Left hindlimb (tissue), 1 donor: ENCODE measurements at regions not wholly inside any gene's neighbourhood (a gene's known extent, or its start where the extent isn't known, plus 50 kb on each side); places are given as distances from the start of the nearest gene placed in this dataset.

ENCODE experiments used
- DNase-seq: peaks from one replicate; pipeline ENCODE4 v3.0.0-alpha.2; 2018

- DNase-seq: no peak
Observed at GRCh38 chr10:108462005-108462404, 1297.5 kb upstream of the SORCS1 start.

GRCh38 chr10:108454793-108455192, 1290.3 kb upstream of the SORCS1 start:
- no peak for DNase-seq

DNA sequence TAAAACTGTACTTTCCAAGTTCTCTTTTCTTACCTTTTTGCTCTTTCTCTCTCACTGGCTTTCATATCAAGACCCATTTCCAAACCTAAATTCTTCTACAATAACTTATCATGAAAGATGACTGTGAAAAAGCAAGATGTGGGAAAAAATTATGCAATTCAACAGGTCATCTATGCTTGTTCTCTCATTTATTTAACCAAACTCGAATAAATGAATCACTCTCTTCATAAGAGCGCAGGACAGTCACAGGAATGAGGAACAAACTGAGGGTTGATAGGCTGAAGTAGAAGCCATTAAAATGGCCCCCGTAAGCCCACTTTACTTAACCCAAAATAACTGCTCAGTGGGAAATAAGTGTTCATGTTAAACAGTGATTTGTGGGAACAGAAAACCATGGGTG, 1289.7 kb upstream of the SORCS1 start:
- no peak for DNase-seq

- no peak for DNase-seq
Observed at GRCh38 chr10:108453166-108453565, 1288.7 kb upstream of the SORCS1 start.

DNA sequence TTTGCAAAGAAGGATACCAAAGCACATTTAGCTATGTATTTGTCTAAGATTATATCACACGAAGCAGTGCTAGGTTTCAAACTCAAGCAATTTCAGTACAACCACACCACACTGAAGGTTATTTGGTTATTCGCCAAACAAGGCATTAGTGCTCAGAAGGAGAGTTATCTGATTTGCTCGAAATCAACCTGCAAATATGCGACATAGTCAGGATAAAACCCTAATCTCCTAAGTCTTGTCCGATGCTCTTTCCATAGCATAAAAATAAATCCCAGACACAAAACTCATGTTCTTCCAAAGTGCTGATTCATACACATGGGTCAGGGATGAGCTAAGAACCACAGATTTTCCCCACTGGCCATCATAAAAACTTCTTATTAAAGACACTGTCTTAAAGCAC, 1288.0 kb upstream of the SORCS1 start:
- DNase-seq: no peak

- DNase-seq: no peak
Observed at GRCh38 chr10:108450280-108450679, 1285.8 kb upstream of the SORCS1 start.

- DNase-seq: no peak
Observed at GRCh38 chr10:108445746-108446145, 1281.2 kb upstream of the SORCS1 start.

- no peak for DNase-seq
Observed at GRCh38 chr10:108443636-108444035, 1279.1 kb upstream of the SORCS1 start.

DNA sequence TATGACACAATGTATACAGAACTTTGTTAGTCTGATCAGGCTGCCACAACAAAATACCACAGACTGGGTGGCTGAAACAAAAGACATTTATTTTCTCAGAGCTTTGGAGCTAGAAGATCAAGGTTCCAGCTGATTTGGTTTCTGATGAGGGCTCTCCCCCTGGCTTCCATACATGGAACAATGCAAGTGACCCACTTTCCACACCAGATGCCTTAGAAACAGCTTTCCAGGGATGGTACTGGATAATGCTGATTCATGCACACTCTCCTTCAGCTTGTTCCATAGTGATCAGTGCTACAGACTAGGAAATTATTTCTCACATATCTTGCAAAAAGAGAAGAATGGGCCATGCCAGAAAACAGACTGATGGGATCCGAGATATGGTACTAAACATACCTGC, 1274.9 kb upstream of the SORCS1 start:
- DNase-seq: no peak

- no peak for DNase-seq
Observed at GRCh38 chr10:108436096-108436495, 1271.6 kb upstream of the SORCS1 start.

GRCh38 chr10:108434559-108435252, 1270.2 kb upstream of the SORCS1 start:
- no peak for DNase-seq

DNA sequence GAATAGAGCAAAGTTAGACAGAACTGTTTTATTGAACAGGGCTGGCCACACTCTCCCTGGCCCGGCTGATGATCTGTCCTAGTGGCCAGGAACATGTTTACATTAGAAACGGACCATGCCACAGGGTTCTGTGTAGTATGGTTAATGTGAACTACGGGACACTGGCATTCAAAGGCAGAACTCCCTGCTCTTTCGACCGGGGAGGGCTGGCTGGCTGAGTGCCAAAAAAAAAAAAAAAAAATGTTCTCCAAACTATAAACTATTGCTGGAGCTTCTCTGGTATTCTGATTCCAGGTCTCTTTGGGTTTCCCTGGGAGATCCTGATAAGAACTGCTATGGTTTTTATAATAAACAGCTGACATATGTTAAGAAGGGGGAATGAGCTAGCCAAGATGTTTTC, 1262.6 kb upstream of the SORCS1 start:
- DNase-seq: no peak

- DNase-seq: no peak
Observed at GRCh38 chr10:108425283-108425964, 1260.9 kb upstream of the SORCS1 start.

DNA sequence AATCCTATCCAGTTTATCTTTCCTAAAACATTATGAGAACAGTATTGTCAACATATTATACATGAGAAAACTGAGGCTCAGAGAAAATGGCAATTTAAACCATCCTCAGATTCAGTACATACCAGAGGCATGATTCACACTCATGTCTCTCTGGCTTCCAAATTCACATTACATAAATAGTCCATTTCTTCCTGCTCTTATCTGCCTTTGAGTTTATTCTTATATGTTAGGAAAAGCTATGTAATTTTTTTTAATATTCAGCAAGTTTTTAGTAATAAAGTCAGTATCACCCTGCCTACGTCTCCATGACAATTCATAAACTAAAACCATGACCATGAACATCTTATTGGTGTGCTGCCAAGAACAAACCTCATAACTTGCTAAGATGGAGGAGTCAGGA, 1260.2 kb upstream of the SORCS1 start:
- no peak for DNase-seq

DNA sequence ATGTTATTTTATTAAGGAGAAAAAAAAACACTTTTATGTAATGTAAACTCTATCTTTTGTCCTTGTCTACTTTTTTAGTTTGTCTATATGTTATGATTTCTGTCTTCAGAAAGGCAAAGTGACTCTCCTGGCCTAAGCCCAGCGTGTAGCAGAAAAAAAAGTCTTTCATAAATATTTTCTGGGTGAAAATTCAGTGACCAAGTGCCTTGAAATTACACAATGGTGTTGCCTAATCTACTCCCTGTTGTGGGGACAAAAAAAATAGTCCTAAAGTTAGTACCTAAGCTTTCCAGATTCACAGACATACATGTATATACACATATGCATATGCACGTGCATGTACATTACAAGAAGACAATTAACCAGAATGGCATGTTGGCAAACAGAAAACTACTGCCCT, 1257.8 kb upstream of the SORCS1 start:
- DNase-seq: no peak

DNA sequence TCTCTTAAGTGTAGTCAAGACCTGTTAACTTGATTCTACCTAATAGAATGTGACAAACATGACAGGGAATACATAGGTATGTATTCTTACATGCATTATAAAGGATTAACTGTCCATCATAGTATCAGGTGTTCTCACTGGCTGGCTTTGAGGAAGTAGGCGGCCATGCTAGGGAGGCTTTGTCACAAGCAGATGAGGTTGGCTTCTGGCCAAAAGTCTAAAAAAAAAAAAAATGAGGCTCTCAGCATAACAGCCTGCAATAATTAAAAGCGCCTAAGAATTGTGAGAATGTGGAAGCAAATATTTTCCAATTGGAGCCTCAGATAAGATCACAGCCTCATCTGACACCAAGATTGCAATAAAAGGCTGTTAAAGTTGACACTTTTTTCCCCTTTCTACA, 1256.8 kb upstream of the SORCS1 start:
- DNase-seq: no peak

- DNase-seq: no peak
Observed at GRCh38 chr10:108413954-108414353, 1249.4 kb upstream of the SORCS1 start.

GRCh38 chr10:108412323-108412722, 1247.8 kb upstream of the SORCS1 start:
- DNase-seq: no peak

DNA sequence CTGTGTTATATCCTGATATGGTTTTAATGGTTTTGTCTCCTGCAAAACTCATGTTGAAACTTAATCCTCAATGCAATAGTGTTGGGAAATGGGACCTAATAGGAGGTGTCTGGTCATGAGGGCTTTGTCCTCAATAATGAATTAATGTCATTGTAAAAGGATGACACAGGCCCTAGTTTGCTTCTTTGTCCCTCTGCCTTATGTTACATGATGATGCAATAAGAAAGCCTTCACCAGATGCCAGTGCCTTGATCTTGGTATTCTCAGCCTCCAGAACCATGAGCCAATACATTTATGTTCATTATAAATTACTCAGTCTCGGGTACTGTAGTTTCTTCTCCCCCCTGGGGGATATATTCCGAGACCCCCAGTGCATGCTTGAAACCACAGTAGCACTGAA, 1247.4 kb upstream of the SORCS1 start:
- DNase-seq: no peak

- no peak for DNase-seq
Observed at GRCh38 chr10:108411206-108411605, 1246.7 kb upstream of the SORCS1 start.

- DNase-seq: no peak
Observed at GRCh38 chr10:108410236-108410635, 1245.7 kb upstream of the SORCS1 start.

DNA sequence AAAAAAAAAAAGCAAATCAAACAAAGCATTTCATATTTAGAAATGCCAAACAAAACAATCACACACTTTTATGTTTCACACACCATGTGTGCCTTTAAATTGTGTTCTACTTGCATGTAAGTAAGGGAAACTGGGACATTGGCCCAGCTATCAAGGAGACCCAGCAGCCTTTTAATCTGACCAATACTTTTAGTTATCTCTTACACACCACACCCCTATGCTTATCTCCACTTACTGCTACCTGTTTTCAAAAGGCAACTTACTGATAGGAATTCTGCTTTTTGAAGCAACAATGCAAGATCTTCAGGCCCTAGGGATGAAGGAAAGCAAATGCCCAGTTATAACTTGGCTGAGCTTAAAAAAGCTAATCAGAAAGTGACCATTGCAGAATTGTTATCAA, 1244.8 kb upstream of the SORCS1 start:
- no peak for DNase-seq

- no peak for DNase-seq
Observed at GRCh38 chr10:108404155-108404554, 1239.6 kb upstream of the SORCS1 start.

DNA sequence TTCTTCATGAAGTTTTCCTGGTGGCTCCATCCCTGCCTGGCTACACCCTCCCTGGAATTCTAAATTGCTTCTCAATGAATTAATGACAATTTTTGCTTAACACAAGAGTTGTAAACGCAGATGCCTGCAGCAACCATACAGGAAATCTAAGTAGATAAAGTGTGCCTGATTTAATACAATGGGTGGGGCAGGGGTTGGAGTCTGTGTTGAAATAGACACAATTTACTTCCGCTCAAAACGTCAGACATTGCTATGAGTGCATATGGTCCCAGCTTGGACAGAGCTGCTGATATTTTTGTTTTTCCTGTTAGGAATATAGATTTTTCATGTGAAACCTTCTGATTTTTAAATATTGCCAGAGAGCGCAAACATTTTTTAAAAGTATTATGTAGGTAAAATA, 1235.0 kb upstream of the SORCS1 start:
- no peak for DNase-seq

DNA sequence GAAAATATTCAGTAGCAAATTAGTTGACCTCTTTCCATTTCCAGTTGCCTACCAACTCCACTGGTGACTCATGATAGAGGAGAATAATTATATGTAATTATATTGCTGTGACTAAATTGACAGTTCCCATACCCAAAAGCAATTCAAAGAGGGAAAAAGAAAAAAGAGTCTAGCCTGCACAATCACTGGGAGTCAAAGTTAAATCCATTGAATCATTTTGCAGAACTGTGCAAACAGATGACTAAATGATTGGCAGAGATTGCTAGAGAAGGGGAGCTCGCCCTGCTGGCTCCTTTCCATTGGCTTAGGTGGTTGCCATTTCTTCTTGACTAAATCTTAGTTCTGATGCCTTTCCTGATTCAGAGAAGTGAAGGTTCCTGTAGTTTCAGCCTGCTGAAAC, 1228.6 kb upstream of the SORCS1 start:
- DNase-seq: no peak
